IMR-90 (cell line): ENCODE measurements at regions not wholly inside any gene's neighbourhood (a gene's known extent, or its start where the extent isn't known, plus 50 kb on each side); places are given as distances from the start of the nearest gene placed in this dataset.

Experiments
- ATAC-seq: fragments of 200-7000 bp; cut with Tn5 transposase; 2 replicates; pipeline ENCODE4 v1.9.1; 2020; ENCODE audit warnings: low read depth, mild to moderate bottlenecking, moderate library complexity
- BruUV-seq: library from RNA; stranded (reverse); fragments of 400-500 nt; replicated peaks from 2 replicates; lab custom pipeline; 2021; lab: Mats Ljungman, UMichigan
- CTCF ChIA-PET: fragments of 300-600 bp; formaldehyde crosslinking; extraction: SDS; loops from one replicate; lab custom pipeline; 2021; ENCODE audit warnings: antibody characterized with exemption; lab: Yijun Ruan, JAX
- POLR2A ChIA-PET: fragments of 300-600 bp; sonication (Branson Sonifier 250); formaldehyde crosslinking; loops from one replicate; lab custom pipeline; 2022; ENCODE audit warnings: antibody characterized with exemption; ENCODE audit not compliant: unreplicated experiment; lab: Charles Lee
- DNase-seq: peaks from one replicate; pipeline ENCODE4 v3.0.0; 2013
- H2AFZ ChIP-seq: replicated peaks from 2 replicates; pipeline ENCODE3; 2013; ENCODE audit warnings: low read length, mild to moderate bottlenecking; ENCODE audit not compliant: poor library complexity
- H2AK5ac ChIP-seq: 2 replicates; pipeline ENCODE4 v1.6.1; 2013; ENCODE audit warnings: low read depth, low read length, inconsistent platforms
- H2AK9ac ChIP-seq: replicated peaks from 2 replicates; pipeline ENCODE3; 2013; ENCODE audit warnings: mild to moderate bottlenecking, low read depth, low read length, moderate library complexity; ENCODE audit not compliant: poor library complexity
- H2BK120ac ChIP-seq: 2 replicates; pipeline ENCODE4 v1.6.1; 2013; ENCODE audit warnings: low read depth, low read length, inconsistent platforms
- H2BK15ac ChIP-seq: 3 replicates; pipeline ENCODE4 v1.6.1; 2013; ENCODE audit warnings: low read depth, low read length, inconsistent platforms
- H2BK20ac ChIP-seq: 2 replicates; pipeline ENCODE4 v1.6.1; 2013; ENCODE audit warnings: low read depth, mild to moderate bottlenecking, inconsistent platforms, low read length, moderate library complexity
- H2BK5ac ChIP-seq: 2 replicates; pipeline ENCODE4 v1.6.1; 2013; ENCODE audit warnings: mild to moderate bottlenecking, low read depth, low read length, inconsistent platforms; ENCODE audit not compliant: poor library complexity, severe bottlenecking
- H3K14ac ChIP-seq: replicated peaks from 2 replicates; pipeline ENCODE4 v1.6.1; 2013; ENCODE audit warnings: low read depth, low read length, inconsistent platforms
- H3K18ac ChIP-seq: 2 replicates; pipeline ENCODE4 v1.6.1; 2013; ENCODE audit warnings: low read depth, low read length, control low read depth
- H3K23ac ChIP-seq: 2 replicates; pipeline ENCODE4 v1.6.1; 2013; ENCODE audit warnings: low read depth, low read length, inconsistent platforms
- H3K27ac ChIP-seq: 2 replicates; pipeline ENCODE4 v1.5.1; 2013; ENCODE audit warnings: mild to moderate bottlenecking, control low read depth, low read length; ENCODE audit not compliant: insufficient read depth
- H3K27me3 ChIP-seq: 2 replicates; pipeline ENCODE4 v1.6.1; 2013; ENCODE audit warnings: low read length; ENCODE audit not compliant: control insufficient read depth, insufficient read depth
- H3K36me3 ChIP-seq: 2 replicates; pipeline ENCODE4 v1.6.1; 2013; ENCODE audit warnings: low read length, mixed read lengths; ENCODE audit not compliant: control insufficient read depth, insufficient read depth
- H3K4ac ChIP-seq: 2 replicates; pipeline ENCODE4 v1.6.1; 2013; ENCODE audit warnings: low read depth, low read length, inconsistent platforms
- H3K4me1 ChIP-seq: 2 replicates; pipeline ENCODE4 v1.6.1; 2013; ENCODE audit warnings: low read length, mixed read lengths; ENCODE audit not compliant: control insufficient read depth, insufficient read depth
- H3K4me2 ChIP-seq: 2 replicates; pipeline ENCODE4 v1.6.1; 2013; ENCODE audit warnings: low read depth, mild to moderate bottlenecking, control low read depth, low read length, moderate library complexity
- H3K4me3 ChIP-seq: 2 replicates; pipeline ENCODE4 v1.5.1; 2013; ENCODE audit warnings: low read depth, mild to moderate bottlenecking, control low read depth, low read length, moderate library complexity; ENCODE audit not compliant: insufficient read depth
- H3K56ac ChIP-seq: 2 replicates; pipeline ENCODE4 v1.6.1; 2013; ENCODE audit warnings: low read length, inconsistent platforms; ENCODE audit not compliant: insufficient read depth; ENCODE audit errors: extremely low read depth
- H3K79me1 ChIP-seq, 2 experiments: 2 replicates each; pipeline ENCODE4 v1.6.1; 2013; ENCODE audit warnings: low read length in 2 of 2, inconsistent platforms in 1 of 2, low read depth in 1 of 2
- H3K9ac ChIP-seq: 2 replicates; pipeline ENCODE4 v1.6.1; 2013; ENCODE audit warnings: low read depth, low read length, control low read depth
- H3K9me1 ChIP-seq: 2 replicates; pipeline ENCODE4 v1.6.1; 2013; ENCODE audit warnings: low read length, inconsistent platforms; ENCODE audit not compliant: insufficient read depth
- H3K9me3 ChIP-seq: 2 replicates; pipeline ENCODE4 v1.6.1; 2013; ENCODE audit warnings: low read length; ENCODE audit not compliant: control insufficient read depth, insufficient read depth
- H4K20me1 ChIP-seq: 2 replicates; pipeline ENCODE4 v1.6.1; 2013; ENCODE audit warnings: low read length, inconsistent platforms; ENCODE audit not compliant: insufficient read depth
- H4K5ac ChIP-seq: 2 replicates; pipeline ENCODE4 v1.6.1; 2013; ENCODE audit warnings: mild to moderate bottlenecking, low read depth, low read length, control low read depth
- H4K8ac ChIP-seq, 2 experiments: 2 replicates each; pipeline ENCODE4 v1.6.1; 2013; ENCODE audit warnings: low read depth in 2 of 2, low read length in 2 of 2, control low read depth in 1 of 2, inconsistent platforms in 1 of 2
- H4K91ac ChIP-seq: 2 replicates; pipeline ENCODE4 v1.6.1; 2013; ENCODE audit warnings: low read depth, low read length, inconsistent platforms; ENCODE audit not compliant: insufficient read depth
- BHLHE40 ChIP-seq: fragments of 150-350 bp; IDR thresholded peaks from 2 replicates; pipeline ENCODE4 v1.6.1; 2016; ENCODE audit warnings: mild to moderate bottlenecking, low read depth, low read length
- CHD1 ChIP-seq: IDR thresholded peaks from 2 replicates; pipeline ENCODE4 v1.6.1; 2012; ENCODE audit warnings: low read depth, low read length, improper control_type of control experiment
- CTCF ChIP-seq: conservative IDR thresholded peaks from 2 replicates; pipeline ENCODE4 v1.5.1; 2012; ENCODE audit warnings: mild to moderate bottlenecking, low read depth, low read length, improper control_type of control experiment
- FOS ChIP-seq: fragments of 150-350 bp; IDR thresholded peaks from 2 replicates; pipeline ENCODE4 v1.6.1; 2016; ENCODE audit warnings: low read depth, low read length
- MAZ ChIP-seq: IDR thresholded peaks from 2 replicates; pipeline ENCODE4 v1.6.1; 2012; ENCODE audit warnings: low read depth, mild to moderate bottlenecking, low read length, improper control_type of control experiment, moderate library complexity, borderline replicate concordance
- MXI1 ChIP-seq: IDR thresholded peaks from 2 replicates; pipeline ENCODE4 v1.6.1; 2012; ENCODE audit warnings: low read depth, mild to moderate bottlenecking, low read length, moderate library complexity, borderline replicate concordance
- NFE2L2 ChIP-seq: fragments of 150-350 bp; IDR thresholded peaks from 2 replicates; pipeline ENCODE4 v1.6.1; 2016; ENCODE audit warnings: low read depth, mild to moderate bottlenecking, low read length
- POLR2A ChIP-seq: IDR thresholded peaks from 2 replicates; pipeline ENCODE4 v1.6.1; 2012; ENCODE audit warnings: mild to moderate bottlenecking, low read depth, low read length
- RAD21 ChIP-seq: IDR thresholded peaks from 2 replicates; pipeline ENCODE4 v1.6.1; 2012; ENCODE audit warnings: low read length, improper control_type of control experiment
- RCOR1 ChIP-seq: IDR thresholded peaks from 2 replicates; pipeline ENCODE4 v1.6.1; 2012; ENCODE audit warnings: mild to moderate bottlenecking, low read length, improper control_type of control experiment; ENCODE audit not compliant: insufficient replicate concordance
- RFX5 ChIP-seq: IDR thresholded peaks from 2 replicates; pipeline ENCODE4 v1.8.0; 2012; ENCODE audit warnings: low read depth, mild to moderate bottlenecking, low read length, moderate library complexity
- SMC3 ChIP-seq: fragments of 150-350 bp; IDR thresholded peaks from 2 replicates; pipeline ENCODE4 v1.6.1; 2016; ENCODE audit warnings: low read depth, mild to moderate bottlenecking, antibody characterized with exemption, low read length, moderate library complexity
- USF2 ChIP-seq: fragments of 150-350 bp; IDR thresholded peaks from 2 replicates; pipeline ENCODE4 v1.6.1; 2017; ENCODE audit warnings: mild to moderate bottlenecking, antibody characterized with exemption, low read length, low read depth
- WGBS, 2 experiments: methylation state at CpG; one replicate each; pipeline versions ENCODE4 v1.1.5 to v1.1.7; 2013; ENCODE audit warnings: missing lambda C conversion rate in 2 of 2; ENCODE audit not compliant: insufficient read length in 1 of 2; ENCODE audit errors: extremely low coverage in 2 of 2; 5-methylcytosine and 5-hydroxymethylcytosine counted together
- dilution Hi-C: fragments of 300-500 bp; cut with HindIII; formaldehyde crosslinking; loops from one replicate; pipeline ENCODE4 v1.14.3; 2018; ENCODE audit warnings: low sequenced_read_pairs; ENCODE audit not compliant: unreplicated experiment
- in situ Hi-C: fragments of 300-500 bp; cut with MboI; formaldehyde crosslinking; loops from 3 replicates; pipeline ENCODE4 v1.14.3; 2019; ENCODE audit warnings: low sequenced_read_pairs, inconsistent platforms, mixed read lengths
- intact Hi-C: fragments of 100-400 bp; cut with micrococcal nuclease; formaldehyde crosslinking; loops from 2 replicates; pipeline ENCODE4 v1.10.0; 2022

GRCh38 chr2:147760984-147761383 is 83.8 kb upstream of the ACVR2A start:
- Histone ChIP-seq H2AK9ac (no peak overlapping the region), H3K4ac (no peak overlapping the region), H3K27me3 (no peaks in the 10 kb centered on the region), H3K4me2 (no peak overlapping the region), H3K14ac (no peak overlapping the region), H3K27ac (no peak overlapping the region), H4K5ac (no peak overlapping the region), H3K4me3 (no peak overlapping the region), H3K4me1 (no peaks in the 10 kb centered on the region), H3K18ac (no peak overlapping the region), H4K91ac (no peak overlapping the region), H2BK15ac (no peak overlapping the region), H2AFZ (no peak overlapping the region), H3K56ac (no peak overlapping the region), H3K23ac (no peak overlapping the region), H2BK5ac (no peak overlapping the region), H3K36me3 (no peaks in the 10 kb centered on the region), H4K20me1 (no peaks in the 10 kb centered on the region), H3K9me3 (no peaks in the 10 kb centered on the region; the same call in 1 of the 2 replicates), H2AK5ac (no peak overlapping the region), H2BK120ac (no peak overlapping the region), H2BK20ac (no peak overlapping the region), H4K8ac (no peak overlapping the region), H3K9me1 (no peaks in the 10 kb centered on the region), H3K9ac (no peak overlapping the region), H3K79me1 (no peaks in the 10 kb centered on the region)
- intact Hi-C loops, result loop anchor here (5.0 kb wide), 1 partner anchor 44 kb away; no protein-coding TSS in a partner anchor
- TF ChIP-seq USF2 (no peak), RAD21 (no peak), MAZ (no peak), CTCF (no peak), SMC3 (no peak), NFE2L2 (no peak), RCOR1 (no peak), RFX5 (no peak), POLR2A (no peak), MXI1 (no peak), CHD1 (no peak), FOS (no peak), BHLHE40 (no peak)
- DNase-seq, result peak; percentile 4
- ChIA-PET POLR2A (no interaction called here), CTCF (no interaction called here)
- no CpG with 5 or more reads among the region's 2 CpGs for WGBS, 2 experiments
- BruUV-seq, result no TSS peak
- in situ Hi-C loops, result no loop called here
- dilution Hi-C loops, result no loop called here
- ATAC-seq, result no peak
